PFSK-1 (cell line): ENCODE measurements at regions not wholly inside any gene's neighbourhood (a gene's known extent, or its start where the extent isn't known, plus 50 kb on each side); places are given as distances from the start of the nearest gene placed in this dataset.

Experiments used
- FOXP2 ChIP-seq: optimal IDR thresholded peaks from 2 replicates; pipeline ENCODE3; 2011; ENCODE audit warnings: borderline replicate concordance, control low read depth, inconsistent platforms; ENCODE audit not compliant: insufficient read depth; ENCODE audit errors: extremely low read length, extremely low read depth
- POLR2AphosphoS5 ChIP-seq: IDR thresholded peaks from 2 replicates; pipeline ENCODE4 v1.6.1; 2012; ENCODE audit warnings: low read depth, mild to moderate bottlenecking, control low read depth, low read length, moderate library complexity
- REST ChIP-seq, 2 experiments: IDR thresholded peaks; 2 replicates each; pipeline versions ENCODE4 v1.6.1 to v1.8.0; 2011 to 2012; ENCODE audit warnings: low read depth in 2 of 2, low read length in 2 of 2, control low read depth in 1 of 2, inconsistent platforms in 1 of 2, mild to moderate bottlenecking in 1 of 2, moderate library complexity in 1 of 2; ENCODE audit not compliant: insufficient read depth in 1 of 2
- SIN3A ChIP-seq: IDR thresholded peaks from 2 replicates; pipeline ENCODE4 v1.6.1; 2012; ENCODE audit warnings: mild to moderate bottlenecking, low read length, moderate library complexity, borderline replicate concordance; ENCODE audit not compliant: insufficient read depth
- TAF1 ChIP-seq: IDR thresholded peaks from 2 replicates; pipeline ENCODE4 v1.6.1; 2012; ENCODE audit warnings: low read length, control low read depth, borderline replicate concordance; ENCODE audit not compliant: insufficient read depth

GRCh38 chr21:27589781-27590180 lies 622.9 kb upstream of the ADAMTS5 start:
- TF ChIP-seq SIN3A (no peak), TAF1 (no peak), FOXP2 (no peak), POLR2AphosphoS5 (no peak), REST (IDR thresholded peaks at IDR 0.05; ENCODE audit: insufficient read depth in 1 of 2, low read depth in 2 of 2, low read length in 2 of 2) (no peak)

GRCh38 chr21:27586986-27587385 lies 620.1 kb upstream of the ADAMTS5 start:
- TF ChIP-seq REST (IDR thresholded peaks at IDR 0.05; ENCODE audit: insufficient read depth in 1 of 2, low read depth in 2 of 2, low read length in 2 of 2) (no peak), SIN3A (no peak), TAF1 (no peak), POLR2AphosphoS5 (no peak), FOXP2 (no peak)

GRCh38 chr21:27586326-27586725 lies 619.4 kb upstream of the ADAMTS5 start:
- TF ChIP-seq SIN3A (no peak), POLR2AphosphoS5 (no peak), TAF1 (no peak), REST (IDR thresholded peaks at IDR 0.05; ENCODE audit: insufficient read depth in 1 of 2, low read depth in 2 of 2, low read length in 2 of 2) (no peak), FOXP2 (no peak)

DNA sequence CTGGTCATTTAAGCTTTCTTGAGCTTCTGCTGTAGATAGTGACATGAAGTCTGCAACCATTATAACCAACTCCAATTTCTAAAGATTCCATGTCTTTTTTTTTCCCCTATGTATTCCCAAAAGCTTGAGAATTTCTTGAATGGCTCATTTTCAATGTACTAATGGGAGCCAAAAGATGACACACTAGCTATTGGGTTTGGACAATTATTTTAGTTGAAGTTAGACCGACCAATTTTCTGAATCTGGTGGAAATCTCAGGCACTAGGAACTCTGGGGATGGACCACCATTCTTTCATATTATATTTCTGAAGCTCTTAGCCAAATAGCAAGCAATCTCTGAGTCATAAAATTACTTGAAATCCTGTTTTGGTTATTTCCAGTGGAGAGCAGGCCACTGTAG lies 617.4 kb upstream of the ADAMTS5 start:
- TF ChIP-seq FOXP2 (no peak), TAF1 (no peak), REST (IDR thresholded peaks at IDR 0.05; ENCODE audit: insufficient read depth in 1 of 2, low read depth in 2 of 2, low read length in 2 of 2) (no peak), POLR2AphosphoS5 (no peak), SIN3A (no peak)

DNA sequence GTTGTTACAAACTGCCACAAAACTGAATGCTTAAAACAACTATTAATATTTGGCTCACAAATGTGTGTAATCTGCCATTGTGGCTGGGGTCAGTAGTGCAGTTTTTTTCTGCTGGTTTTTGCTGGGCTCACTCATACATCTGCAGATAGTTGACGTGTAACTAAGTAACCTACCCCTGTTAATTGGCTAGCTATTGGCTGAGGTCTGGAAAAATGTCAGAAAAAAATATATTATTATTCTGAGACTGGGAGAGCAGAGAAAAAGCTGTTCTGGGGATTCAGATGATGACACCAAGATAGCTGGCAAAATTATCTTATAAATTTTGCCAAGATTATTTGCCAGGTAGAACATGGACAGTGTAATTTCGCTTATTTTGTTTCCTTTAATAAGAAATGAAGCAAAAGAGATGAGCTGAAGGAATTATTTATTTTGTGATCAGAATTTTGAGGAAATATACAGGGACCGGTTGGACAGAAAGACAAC lies 616.1 kb upstream of the ADAMTS5 start:
- TF ChIP-seq SIN3A (no peak), TAF1 (no peak), POLR2AphosphoS5 (no peak), FOXP2 (no peak), REST (IDR thresholded peaks at IDR 0.05; ENCODE audit: insufficient read depth in 1 of 2, low read depth in 2 of 2, low read length in 2 of 2) (no peak)
